Hippocampal formation (tissue), 2 donors: ENCODE measurements at regions not wholly inside any gene's neighbourhood (a gene's known extent, or its start where the extent isn't known, plus 50 kb on each side); places are given as distances from the start of the nearest gene placed in this dataset.

Experiments used
- DNase-seq, 2 donors: peaks; one replicate each; lab custom pipeline; 2025; lab: John Stamatoyannopoulos, UW

DNA sequence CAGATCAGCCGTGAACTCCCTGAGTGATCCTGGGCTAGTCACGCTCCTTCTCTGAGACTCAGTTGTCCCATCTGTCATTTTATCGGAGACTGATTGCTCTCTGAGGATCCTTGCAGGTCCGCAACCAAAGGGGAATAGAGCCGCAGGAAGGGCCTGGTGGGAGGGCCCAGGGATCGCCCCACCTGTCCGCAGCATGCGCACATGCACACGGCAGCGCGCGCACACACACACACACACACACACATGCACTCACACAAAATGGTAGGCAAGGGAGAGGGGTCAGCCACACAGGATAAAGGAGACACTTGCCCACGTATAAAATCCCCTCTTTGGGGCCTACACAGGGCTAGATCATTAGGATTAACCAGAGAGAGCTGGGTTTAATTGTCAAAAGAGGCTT, 95.6 kb upstream of the FOXP4 start:
- DNase-seq: no peak

GRCh38 chr6:41451039-41451438, 95.1 kb upstream of the FOXP4 start:
- DNase-seq: no peak

DNA sequence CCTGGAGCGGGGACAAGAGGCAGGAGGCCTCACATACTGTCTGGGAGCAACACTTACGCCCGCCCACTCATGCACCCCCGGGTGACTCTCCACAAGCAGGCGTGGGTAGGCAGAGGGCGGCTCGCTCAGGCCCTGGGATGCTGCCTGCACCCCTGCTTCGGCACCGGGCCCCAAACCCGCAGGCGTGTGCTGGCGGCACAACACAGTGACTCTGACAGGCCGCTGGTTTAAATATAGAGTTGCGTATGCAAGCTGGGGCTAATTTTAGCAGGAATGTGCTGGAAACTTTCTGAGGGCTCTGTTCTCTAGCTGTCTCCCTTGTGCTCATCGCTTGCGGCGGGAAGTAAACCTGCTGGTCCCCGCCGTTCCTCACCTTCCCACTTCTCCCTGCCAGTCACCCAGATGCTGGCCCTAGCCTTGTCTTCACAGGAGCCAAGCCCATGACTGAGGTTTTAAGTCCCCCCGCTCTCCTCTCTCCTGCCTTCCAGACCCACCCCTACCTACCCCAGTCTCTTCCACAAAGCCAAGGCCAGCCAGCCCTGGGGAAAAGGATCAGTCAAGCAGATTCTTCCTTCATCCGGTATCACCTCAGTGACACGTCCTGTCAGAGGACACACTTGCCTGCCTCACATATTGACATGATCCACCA, 94.5 kb upstream of the FOXP4 start:
- no peak for DNase-seq

DNA sequence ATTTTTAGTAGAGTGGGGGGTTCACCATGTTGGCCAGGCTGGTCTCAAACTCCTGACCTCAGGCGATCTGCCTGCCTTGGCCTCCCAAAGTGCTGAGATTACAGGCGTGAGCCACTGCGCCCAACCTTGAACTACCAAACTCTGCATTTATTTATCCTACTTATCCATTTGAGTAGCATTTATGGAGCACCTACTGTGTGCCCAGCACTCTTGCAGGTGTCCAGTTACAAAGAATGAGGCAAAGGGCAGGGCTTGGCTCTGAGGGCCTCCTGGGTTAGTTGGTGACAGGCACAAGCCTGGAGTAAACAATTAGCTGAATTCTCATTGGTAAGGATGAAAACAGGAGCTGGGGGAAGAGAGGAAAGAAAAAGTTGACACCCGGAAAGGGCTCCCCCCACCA, 93.4 kb upstream of the FOXP4 start:
- DNase-seq: no peak

- no peak for DNase-seq
These were observed 92.9 kb upstream of the FOXP4 start for GRCh38 chr6:41453244-41453643.

DNA sequence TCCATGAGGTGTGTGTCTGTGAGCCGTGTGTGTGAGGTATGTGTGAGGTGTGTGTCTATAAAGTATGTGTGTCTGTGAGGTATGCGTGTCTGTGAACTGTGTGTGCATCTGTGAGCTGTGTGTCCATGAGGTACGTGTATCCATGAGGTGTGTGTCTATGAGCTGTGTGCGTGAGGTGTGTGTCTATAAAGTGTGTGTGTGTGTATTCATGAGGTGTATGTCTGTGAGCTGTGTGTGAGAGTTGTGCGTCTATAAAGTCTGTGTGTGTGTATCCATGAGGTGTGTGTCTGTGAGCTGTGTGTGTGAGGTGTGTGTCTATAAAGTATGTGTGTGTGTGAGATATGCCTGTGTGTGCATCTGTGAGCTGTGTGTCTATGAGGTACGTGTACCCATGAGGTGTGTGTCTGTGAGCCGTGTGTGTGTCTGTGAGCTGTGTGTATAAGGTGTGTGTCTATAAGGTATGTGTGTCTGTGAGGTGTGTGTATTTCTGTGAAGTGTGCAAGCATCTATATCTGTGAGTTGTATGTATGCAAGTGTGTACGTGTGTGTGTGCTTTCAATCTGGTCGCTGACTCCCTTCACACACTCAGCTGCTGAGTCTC, 91.9 kb upstream of the FOXP4 start:
- DNase-seq: no peak

DNA sequence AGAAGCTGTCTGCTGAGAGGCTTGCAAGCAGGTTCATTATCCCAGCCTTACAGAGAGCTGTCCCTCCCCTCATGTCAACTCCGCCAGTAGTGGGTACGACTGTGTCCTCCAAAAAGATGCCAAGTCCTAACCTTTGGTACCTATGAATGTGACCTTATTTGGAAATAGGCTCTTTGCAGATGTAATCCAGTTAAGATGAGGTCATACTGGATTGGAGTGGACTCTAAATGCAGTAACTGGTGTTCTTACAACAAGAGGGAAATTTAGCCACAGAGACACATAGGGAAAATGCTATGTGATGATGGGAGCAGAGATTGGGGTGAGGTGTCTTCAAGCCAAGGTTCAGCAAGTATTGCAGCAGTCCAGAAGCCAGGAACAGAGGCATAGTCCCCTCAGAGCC, 90.8 kb upstream of the FOXP4 start:
- DNase-seq: no peak

GRCh38 chr6:41455818-41456217, 90.4 kb upstream of the FOXP4 start:
- no peak for DNase-seq

- no peak for DNase-seq
These were observed 88.9 kb upstream of the FOXP4 start for GRCh38 chr6:41457303-41457670.

DNA sequence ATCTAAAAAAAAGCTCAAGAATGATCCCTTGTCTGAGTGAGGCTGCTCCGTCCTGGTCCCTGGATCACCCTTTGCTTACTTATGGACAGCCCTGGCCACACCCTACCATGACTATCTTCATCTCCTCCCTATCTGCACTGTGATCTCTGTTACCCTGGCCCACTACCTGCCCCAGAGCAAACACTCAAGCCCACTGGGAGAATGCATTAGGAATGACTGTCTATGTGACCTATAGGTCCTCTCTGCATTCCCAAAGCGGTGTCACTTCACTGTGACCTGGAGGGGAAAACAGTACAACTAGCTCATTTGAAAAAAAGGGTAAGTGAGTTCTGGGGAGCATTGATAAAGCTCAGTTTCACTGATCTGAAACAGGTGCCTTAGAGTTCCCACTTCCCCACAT, 86.4 kb upstream of the FOXP4 start:
- DNase-seq: no peak

DNA sequence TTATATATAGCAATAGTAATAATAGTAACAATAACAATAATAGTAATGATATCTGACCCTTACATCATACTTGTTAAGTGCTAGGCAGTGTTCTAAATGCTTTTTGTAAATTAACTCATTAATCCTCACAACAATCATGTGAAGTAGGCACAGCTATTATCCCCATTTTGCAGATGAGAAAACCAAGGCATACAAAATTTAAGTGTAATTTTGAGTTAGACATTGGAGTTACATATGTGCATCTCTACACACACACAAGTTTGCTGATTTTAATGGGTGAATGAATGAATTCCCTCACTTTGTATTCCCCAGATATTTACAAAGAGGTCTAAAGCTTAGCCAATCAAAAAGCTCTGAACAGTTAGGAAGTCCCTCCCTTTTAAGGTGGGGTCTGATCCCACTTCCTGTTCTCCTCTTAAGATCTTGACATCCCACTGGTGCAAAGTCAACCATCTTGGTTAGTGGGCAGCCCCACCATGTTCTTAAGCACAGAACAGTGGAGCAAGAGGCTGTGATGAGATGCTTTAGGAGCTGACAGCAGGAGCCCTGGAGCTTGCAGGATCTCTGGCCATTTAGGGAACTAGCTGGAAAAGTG, 85.3 kb upstream of the FOXP4 start:
- no peak for DNase-seq

DNA sequence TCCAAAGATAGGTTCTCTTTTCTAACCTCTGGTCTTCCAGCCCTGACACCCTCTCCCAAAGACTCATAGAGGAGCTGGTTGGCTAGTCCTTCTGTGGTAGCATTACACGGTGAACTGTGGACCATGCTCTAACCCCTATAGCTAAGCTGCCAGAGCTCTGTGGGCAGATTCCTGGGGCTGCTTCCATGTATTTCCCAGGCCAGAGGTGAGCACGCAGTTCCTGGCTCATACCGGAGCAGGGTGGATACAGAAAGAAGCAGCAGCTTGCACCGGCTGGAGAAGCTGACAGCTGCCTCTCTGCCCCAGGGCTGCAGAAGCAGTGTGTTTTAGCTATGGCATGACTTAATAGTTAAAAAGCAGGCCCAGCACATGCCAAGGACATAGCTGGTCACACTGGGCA, 84.1 kb upstream of the FOXP4 start:
- DNase-seq: no peak

GRCh38 chr6:41463062-41463930, 82.9 kb upstream of the FOXP4 start:
- DNase-seq: peak; percentile 4 to 17

GRCh38 chr6:41464019-41464418, 82.2 kb upstream of the FOXP4 start:
- DNase-seq: no peak

DNA sequence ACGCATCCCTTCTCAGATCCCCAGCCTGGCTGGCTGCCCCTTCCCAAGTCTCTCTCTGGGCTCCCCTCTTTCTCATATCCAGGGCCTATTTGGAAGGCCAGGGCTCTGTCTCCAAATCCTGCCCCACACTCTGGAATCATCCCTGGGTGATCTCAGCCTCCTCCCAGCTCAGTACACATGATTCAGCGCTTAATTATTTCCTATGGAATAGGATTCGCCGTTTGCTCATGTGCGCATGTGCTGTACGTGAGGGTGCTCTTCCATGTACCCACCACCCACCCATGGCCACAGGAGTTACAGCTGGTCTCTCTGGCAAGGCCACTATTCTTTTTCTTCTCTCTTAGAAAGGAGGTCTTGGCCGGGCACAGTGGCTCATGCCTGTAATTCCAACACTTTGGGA, 81.7 kb upstream of the FOXP4 start:
- no peak for DNase-seq

- no peak for DNase-seq
These were observed 79.7 kb upstream of the FOXP4 start for GRCh38 chr6:41466437-41466990.

DNA sequence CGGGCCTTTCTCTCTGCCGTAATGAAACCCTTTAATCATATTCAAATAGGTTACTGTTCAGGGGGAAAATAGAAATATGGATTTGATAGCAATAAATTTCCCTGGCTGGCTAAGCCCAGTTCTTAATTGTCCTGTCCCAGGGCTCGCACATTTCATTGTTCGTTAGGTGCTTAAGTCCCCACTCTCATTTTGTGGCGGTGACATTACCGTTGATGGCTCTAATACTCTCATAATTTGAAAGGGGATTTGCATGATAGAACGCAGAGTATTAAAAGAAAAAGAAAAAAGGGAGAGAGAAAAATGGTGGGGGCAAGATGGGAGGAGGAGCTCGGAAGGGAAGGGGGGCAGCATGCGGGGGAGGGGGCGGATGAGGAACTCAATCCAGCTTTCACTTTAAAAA, 79.1 kb upstream of the FOXP4 start:
- no peak for DNase-seq

- no peak for DNase-seq
These were observed 78.4 kb upstream of the FOXP4 start for GRCh38 chr6:41467627-41468404.

- no peak for DNase-seq
These were observed 76.8 kb upstream of the FOXP4 start for GRCh38 chr6:41469156-41470028.

- no peak for DNase-seq
These were observed 76.2 kb upstream of the FOXP4 start for GRCh38 chr6:41470029-41470330.
